Endodermal cell (in vitro differentiated cells): ENCODE measurements at regions not wholly inside any gene's neighbourhood (a gene's known extent, or its start where the extent isn't known, plus 50 kb on each side); places are given as distances from the start of the nearest gene placed in this dataset.

Experiments
- DNase-seq: peaks from one replicate; pipeline ENCODE4 v3.0.0-alpha.2; 2017
- H3K27ac ChIP-seq: 2 replicates; pipeline ENCODE4 v1.5.1; 2013; ENCODE audit warnings: mild to moderate bottlenecking, low read depth, low read length, moderate library complexity
- H3K27me3 ChIP-seq: 2 replicates; pipeline ENCODE4 v1.6.1; 2013; ENCODE audit warnings: mild to moderate bottlenecking, low read length, moderate library complexity; ENCODE audit not compliant: insufficient read depth, control insufficient read depth, poor library complexity, severe bottlenecking
- H3K36me3 ChIP-seq: 2 replicates; pipeline ENCODE4 v1.7.0; 2013; ENCODE audit warnings: mild to moderate bottlenecking, low read length, moderate library complexity; ENCODE audit not compliant: control insufficient read depth, insufficient read depth
- H3K4me1 ChIP-seq: one replicate; pipeline ENCODE4 v1.7.0; 2013; ENCODE audit warnings: low read length; ENCODE audit not compliant: control insufficient read depth, insufficient read depth
- H3K4me3 ChIP-seq: 2 replicates; pipeline ENCODE4 v1.5.1; 2013; ENCODE audit warnings: mild to moderate bottlenecking, low read length, moderate library complexity
- H3K9ac ChIP-seq: 2 replicates; pipeline ENCODE4 v1.6.1; 2013; ENCODE audit warnings: mild to moderate bottlenecking, low read length, moderate library complexity; ENCODE audit not compliant: poor library complexity, severe bottlenecking; ENCODE audit errors: extremely low read depth
- H3K9me3 ChIP-seq: 2 replicates; pipeline ENCODE4 v1.6.1; 2013; ENCODE audit warnings: mild to moderate bottlenecking, low read length, moderate library complexity; ENCODE audit not compliant: control insufficient read depth
- H3K27ac Mint-ChIP-seq: 2 replicates; pipeline ENCODE4 v1.8.0; 2020; ENCODE audit warnings: mixed read lengths
- H3K27me3 Mint-ChIP-seq: 2 replicates; pipeline ENCODE4 v1.8.0; 2021; ENCODE audit warnings: mild to moderate bottlenecking, mixed read lengths; ENCODE audit not compliant: insufficient read depth
- H3K36me3 Mint-ChIP-seq: 2 replicates; pipeline ENCODE4 v1.8.0; 2020; ENCODE audit warnings: low read depth, mixed read lengths
- H3K4me1 Mint-ChIP-seq: 2 replicates; pipeline ENCODE4 v1.8.0; 2020; ENCODE audit warnings: mixed read lengths
- H3K4me3 Mint-ChIP-seq: 2 replicates; pipeline ENCODE4 v1.8.0; 2020; ENCODE audit warnings: mild to moderate bottlenecking, moderate library complexity, mixed read lengths
- H3K9me3 Mint-ChIP-seq: 2 replicates; pipeline ENCODE4 v1.8.0; 2020; ENCODE audit warnings: mild to moderate bottlenecking, mixed read lengths
- CTCF ChIP-seq: fragments of 200-600 bp; sonication (generic); conservative IDR thresholded peaks from 2 replicates; pipeline ENCODE4 v1.5.0; 2021; ENCODE audit warnings: antibody characterized with exemption, mild to moderate bottlenecking
- WGBS, 2 experiments: methylation state at CpG; one replicate each; pipeline versions ENCODE4 v1.1.5 to v1.1.7; 2013; ENCODE audit warnings: missing lambda C conversion rate in 2 of 2, mixed read lengths in 1 of 2; ENCODE audit not compliant: insufficient coverage in 1 of 2, insufficient read length in 1 of 2; 5-methylcytosine and 5-hydroxymethylcytosine counted together

DNA sequence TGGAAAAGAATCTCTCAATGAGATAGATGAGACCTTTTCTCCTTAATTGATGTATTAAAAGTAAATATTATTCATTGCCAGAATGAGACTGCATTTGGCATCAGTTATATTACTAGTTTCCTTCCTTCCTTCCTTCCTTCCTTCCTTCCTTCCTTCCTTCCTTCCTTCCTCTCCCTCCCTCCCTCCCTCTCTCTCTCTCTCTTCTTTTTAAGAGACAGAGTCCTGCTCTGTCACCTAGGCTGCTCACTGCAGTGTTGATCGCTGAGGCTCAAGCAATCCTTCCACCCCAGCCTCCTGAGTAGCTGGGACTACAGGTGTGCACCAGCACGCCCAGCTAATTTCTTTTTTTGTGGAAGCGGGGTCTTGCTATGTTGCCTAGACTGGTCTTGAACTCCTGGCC is 50.4 kb upstream of the ARX start:
- TF ChIP-seq CTCF, result no peak
- no peaks in the 10 kb centered on the region for H3K36me3 ChIP-seq
- Mint-ChIP-seq H3K4me3 (no peak overlapping the region), H3K27ac (no peak overlapping the region), H3K9me3 (no peaks in the 10 kb centered on the region), H3K4me1 (no peaks in the 10 kb centered on the region), H3K36me3 (no peaks in the 10 kb centered on the region), H3K27me3 (peaks cover 3% of the 10 kb centered on the region)
- H3K27ac ChIP-seq, result no peak overlapping the region
- no peak overlapping the region for H3K9ac ChIP-seq
- no peaks in the 10 kb centered on the region for H3K9me3 ChIP-seq
- H3K4me3 ChIP-seq, result no peak overlapping the region
- no peaks in the 10 kb centered on the region for H3K4me1 ChIP-seq
- DNase-seq, result no peak
- 93% methylated on average over 3 of the region's 3 CpGs; no CpG with 5 or more reads in 1 of the 2 experiments for WGBS, 2 experiments
- no peaks in the 10 kb centered on the region for H3K27me3 ChIP-seq
